ENCODE measurements at regions not wholly inside any gene's neighbourhood (a gene's known extent, or its start where the extent isn't known, plus 50 kb on each side); places are given as distances from the start of the nearest gene placed in this dataset.
"Not testable (repeated sequence)": the region's sequence is repeated elsewhere in the genome, so short reads cannot be mapped to it uniquely, and the experiment has no call there.

- TF ChIP-seq, protein P1, sequence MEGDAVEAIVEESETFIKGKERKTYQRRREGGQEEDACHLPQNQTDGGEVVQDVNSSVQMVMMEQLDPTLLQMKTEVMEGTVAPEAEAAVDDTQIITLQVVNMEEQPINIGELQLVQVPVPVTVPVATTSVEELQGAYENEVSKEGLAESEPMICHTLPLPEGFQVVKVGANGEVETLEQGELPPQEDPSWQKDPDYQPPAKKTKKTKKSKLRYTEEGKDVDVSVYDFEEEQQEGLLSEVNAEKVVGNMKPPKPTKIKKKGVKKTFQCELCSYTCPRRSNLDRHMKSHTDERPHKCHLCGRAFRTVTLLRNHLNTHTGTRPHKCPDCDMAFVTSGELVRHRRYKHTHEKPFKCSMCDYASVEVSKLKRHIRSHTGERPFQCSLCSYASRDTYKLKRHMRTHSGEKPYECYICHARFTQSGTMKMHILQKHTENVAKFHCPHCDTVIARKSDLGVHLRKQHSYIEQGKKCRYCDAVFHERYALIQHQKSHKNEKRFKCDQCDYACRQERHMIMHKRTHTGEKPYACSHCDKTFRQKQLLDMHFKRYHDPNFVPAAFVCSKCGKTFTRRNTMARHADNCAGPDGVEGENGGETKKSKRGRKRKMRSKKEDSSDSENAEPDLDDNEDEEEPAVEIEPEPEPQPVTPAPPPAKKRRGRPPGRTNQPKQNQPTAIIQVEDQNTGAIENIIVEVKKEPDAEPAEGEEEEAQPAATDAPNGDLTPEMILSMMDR (IDR thresholded peaks at IDR 0.05), result 0 out of 2 replicates have a peak, but pooled peaks have one; percentile 8
- not testable (repeated sequence) for TF ChIP-seq POLR2AphosphoS5 (IDR thresholded peaks at IDR 0.05; ENCODE audit: low read depth, low read length)
Observed at GRCh38 chr1:228622002-228622716, 113.1 kb upstream of the RHOU start.

All from Panc1 (cell line).